ENCODE measurements at regions not wholly inside any gene's neighbourhood (a gene's known extent, or its start where the extent isn't known, plus 50 kb on each side); places are given as distances from the start of the nearest gene placed in this dataset.

DNA sequence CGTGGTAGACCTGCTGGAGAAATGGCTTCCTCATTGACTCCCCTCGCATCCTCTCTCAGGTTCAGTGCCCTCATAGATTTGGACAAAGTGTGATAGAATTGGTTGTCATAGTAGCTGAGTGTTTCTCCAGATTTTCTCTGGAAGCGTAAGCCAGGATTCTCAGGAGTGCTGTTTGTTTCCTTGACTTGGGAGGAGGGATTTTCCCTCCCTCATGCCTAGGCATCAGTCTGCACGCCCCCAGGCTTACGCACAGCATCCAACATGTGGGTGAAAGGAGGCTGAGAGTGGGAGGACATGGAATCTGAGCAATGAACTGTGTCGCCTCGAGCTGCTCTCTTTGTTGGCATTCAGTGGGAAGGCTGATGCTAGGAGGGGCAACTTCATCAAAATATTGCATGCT, 503.5 kb downstream of the LTN1 start:
- Histone ChIP-seq H3K4me2 (ENCODE audit: control insufficient read depth, extremely low read depth, insufficient read depth, low read depth, low read length) (no peak overlapping the region), H3K27me3 (ENCODE audit: control insufficient read depth, extremely low read depth, insufficient read depth, low read length) (no peaks in the 10 kb centered on the region), H3K9me1 (ENCODE audit: control insufficient read depth, extremely low read depth, insufficient read depth, low read length) (no peaks in the 10 kb centered on the region), H2AFZ (ENCODE audit: control insufficient read depth, low read length) (no peak overlapping the region), H3K4me3 (ENCODE audit: control insufficient read depth in 2 of 3, extremely low read depth in 1 of 3, insufficient read depth in 2 of 3, low read depth in 1 of 3, low read length in 3 of 3) (no peak overlapping the region), H3K9ac (ENCODE audit: control insufficient read depth, extremely low read depth, insufficient read depth, low read length) (no peak overlapping the region), H3K36me3 (ENCODE audit: control insufficient read depth in 2 of 2, extremely low read depth in 1 of 2, insufficient read depth in 2 of 2, low read length in 2 of 2) (no peaks in the 10 kb centered on the region), H3K4me1 (ENCODE audit: control insufficient read depth, extremely low read depth, insufficient read depth, low read length) (no peaks in the 10 kb centered on the region), H3K79me2 (ENCODE audit: control insufficient read depth, insufficient read depth, low read length) (no peaks in the 10 kb centered on the region), H4K20me1 (ENCODE audit: control insufficient read depth, extremely low read depth, insufficient read depth, low read length) (no peaks in the 10 kb centered on the region), H3K9me3 (ENCODE audit: control insufficient read depth, low read depth, low read length) (no peaks in the 10 kb centered on the region), H3K27ac (ENCODE audit: control insufficient read depth, insufficient read depth, low read length) (no peak overlapping the region)
- dilution Hi-C loops (cut with MboI; ENCODE audit: extremely low pct_ligation_motif_present, low sequenced_read_pairs): no loop called here
- DNase-seq (ENCODE audit: low read depth, low spot score) (no peak), FAIRE-seq (no peak)
- TF ChIP-seq, protein P1, sequence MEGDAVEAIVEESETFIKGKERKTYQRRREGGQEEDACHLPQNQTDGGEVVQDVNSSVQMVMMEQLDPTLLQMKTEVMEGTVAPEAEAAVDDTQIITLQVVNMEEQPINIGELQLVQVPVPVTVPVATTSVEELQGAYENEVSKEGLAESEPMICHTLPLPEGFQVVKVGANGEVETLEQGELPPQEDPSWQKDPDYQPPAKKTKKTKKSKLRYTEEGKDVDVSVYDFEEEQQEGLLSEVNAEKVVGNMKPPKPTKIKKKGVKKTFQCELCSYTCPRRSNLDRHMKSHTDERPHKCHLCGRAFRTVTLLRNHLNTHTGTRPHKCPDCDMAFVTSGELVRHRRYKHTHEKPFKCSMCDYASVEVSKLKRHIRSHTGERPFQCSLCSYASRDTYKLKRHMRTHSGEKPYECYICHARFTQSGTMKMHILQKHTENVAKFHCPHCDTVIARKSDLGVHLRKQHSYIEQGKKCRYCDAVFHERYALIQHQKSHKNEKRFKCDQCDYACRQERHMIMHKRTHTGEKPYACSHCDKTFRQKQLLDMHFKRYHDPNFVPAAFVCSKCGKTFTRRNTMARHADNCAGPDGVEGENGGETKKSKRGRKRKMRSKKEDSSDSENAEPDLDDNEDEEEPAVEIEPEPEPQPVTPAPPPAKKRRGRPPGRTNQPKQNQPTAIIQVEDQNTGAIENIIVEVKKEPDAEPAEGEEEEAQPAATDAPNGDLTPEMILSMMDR (optimal IDR thresholded peaks at IDR 0.05 in 1 of 3, IDR thresholded peaks at IDR 0.05 in 1 of 3, conservative IDR thresholded peaks at IDR 0.05 in 1 of 3; ENCODE audit: extremely low read depth in 1 of 3, insufficient read depth in 2 of 3, low read length in 3 of 3): no peak
- TF ChIP-seq EZH2 (IDR thresholded peaks at IDR 0.05; ENCODE audit: low read length): no peak

DNA sequence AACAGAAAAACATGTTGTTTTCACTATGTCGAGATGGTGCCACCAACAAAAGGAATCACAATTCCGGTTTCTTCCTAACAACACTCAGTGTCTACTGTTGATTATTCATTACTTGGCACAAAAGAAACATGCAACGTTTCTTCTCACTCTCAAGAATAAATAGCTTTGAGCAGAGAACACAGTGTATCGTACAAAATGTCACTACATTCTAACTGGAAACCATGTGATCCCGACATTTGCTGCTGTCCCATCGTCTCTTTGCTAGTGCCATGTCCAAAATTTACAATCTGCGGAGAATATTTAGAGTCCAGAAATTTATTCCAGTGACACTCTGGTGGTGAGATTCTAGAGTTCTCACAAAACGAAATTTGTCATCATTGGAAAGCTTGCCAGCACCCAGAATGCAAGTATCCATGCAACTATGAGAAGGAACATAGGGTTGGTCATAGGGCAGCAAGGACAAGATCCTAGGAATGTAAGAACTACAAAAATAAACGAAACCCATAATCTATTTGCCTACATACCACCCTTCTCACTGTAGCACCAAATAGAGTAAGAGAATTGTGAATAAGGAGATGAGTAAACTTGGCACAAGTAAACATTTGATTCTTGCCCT, 505.1 kb downstream of the LTN1 start:
- no peaks in the 10 kb centered on the region for H3K27me3 ChIP-seq (ENCODE audit: control insufficient read depth, extremely low read depth, insufficient read depth, low read length)
- no peak overlapping the region for H3K4me2 ChIP-seq (ENCODE audit: control insufficient read depth, extremely low read depth, insufficient read depth, low read depth, low read length)
- no peaks in the 10 kb centered on the region for H3K4me1 ChIP-seq (ENCODE audit: control insufficient read depth, extremely low read depth, insufficient read depth, low read length)
- H3K36me3 ChIP-seq (ENCODE audit: control insufficient read depth in 2 of 2, extremely low read depth in 1 of 2, insufficient read depth in 2 of 2, low read length in 2 of 2): no peaks in the 10 kb centered on the region
- H2AFZ ChIP-seq (ENCODE audit: control insufficient read depth, low read length): no peak overlapping the region
- no peak for DNase-seq (ENCODE audit: low read depth, low spot score)
- H3K9me1 ChIP-seq (ENCODE audit: control insufficient read depth, extremely low read depth, insufficient read depth, low read length): no peaks in the 10 kb centered on the region
- no peak for TF ChIP-seq EZH2 (IDR thresholded peaks at IDR 0.05; ENCODE audit: low read length)
- TF ChIP-seq, protein P1 (optimal IDR thresholded peaks at IDR 0.05 in 1 of 3, IDR thresholded peaks at IDR 0.05 in 1 of 3, conservative IDR thresholded peaks at IDR 0.05 in 1 of 3; ENCODE audit: extremely low read depth in 1 of 3, insufficient read depth in 2 of 3, low read length in 3 of 3): no peak
- FAIRE-seq: no peak
- no peak overlapping the region for H3K4me3 ChIP-seq (ENCODE audit: control insufficient read depth in 2 of 3, extremely low read depth in 1 of 3, insufficient read depth in 2 of 3, low read depth in 1 of 3, low read length in 3 of 3)
- H3K27ac ChIP-seq (ENCODE audit: control insufficient read depth, insufficient read depth, low read length): no peak overlapping the region
- H4K20me1 ChIP-seq (ENCODE audit: control insufficient read depth, extremely low read depth, insufficient read depth, low read length): no peaks in the 10 kb centered on the region
- dilution Hi-C loops (cut with MboI; ENCODE audit: extremely low pct_ligation_motif_present, low sequenced_read_pairs): no loop called here
- no peaks in the 10 kb centered on the region for H3K9me3 ChIP-seq (ENCODE audit: control insufficient read depth, low read depth, low read length)
- H3K79me2 ChIP-seq (ENCODE audit: control insufficient read depth, insufficient read depth, low read length): no peaks in the 10 kb centered on the region
- H3K9ac ChIP-seq (ENCODE audit: control insufficient read depth, extremely low read depth, insufficient read depth, low read length): no peak overlapping the region
